IPS DF 6.9 (cell line): ENCODE measurements at regions not wholly inside any gene's neighbourhood (a gene's known extent, or its start where the extent isn't known, plus 50 kb on each side); places are given as distances from the start of the nearest gene placed in this dataset.

ENCODE experiments used
- DNase-seq: peaks from one replicate; pipeline ENCODE4 v3.0.0-alpha.2; 2013; ENCODE audit warnings: low read depth, low spot score
- H3K27ac ChIP-seq: one replicate; pipeline ENCODE4 v1.5.1; 2013; ENCODE audit warnings: low read length, control low read depth
- H3K27me3 ChIP-seq: 2 replicates; pipeline ENCODE4 v1.6.1; 2013; ENCODE audit warnings: mild to moderate bottlenecking, low read length; ENCODE audit not compliant: control insufficient read depth, insufficient read depth
- H3K36me3 ChIP-seq: 2 replicates; pipeline ENCODE4 v1.6.1; 2013; ENCODE audit warnings: low read length; ENCODE audit not compliant: control insufficient read depth, insufficient read depth
- H3K4me1 ChIP-seq: 2 replicates; pipeline ENCODE4 v1.6.1; 2013; ENCODE audit warnings: low read length; ENCODE audit not compliant: control insufficient read depth, insufficient read depth
- H3K4me3 ChIP-seq: 2 replicates; pipeline ENCODE4 v1.5.1; 2013; ENCODE audit warnings: mild to moderate bottlenecking, low read length
- H3K9me3 ChIP-seq: 2 replicates; pipeline ENCODE4 v1.6.1; 2013; ENCODE audit warnings: low read length, inconsistent platforms; ENCODE audit not compliant: control insufficient read depth, insufficient read depth
- WGBS: extraction: QIAGEN DNeasy Blood & Tissue Kit; methylation state at CpG from one replicate; pipeline ENCODE4 v1.1.7; 2013; ENCODE audit warnings: mixed read lengths, missing lambda C conversion rate; ENCODE audit not compliant: insufficient read length, insufficient coverage; 5-methylcytosine and 5-hydroxymethylcytosine counted together

- Histone ChIP-seq H3K9me3 (no peaks in the 10 kb centered on the region), H3K4me3 (no peak overlapping the region), H3K4me1 (0 out of 2 replicates have a peak, but pooled peaks cover 1% of the 10 kb centered on the region), H3K36me3 (no peaks in the 10 kb centered on the region), H3K27me3 (no peaks in the 10 kb centered on the region), H3K27ac (no peak overlapping the region)
- WGBS: no CpG with 5 or more reads among the region's 2 CpGs
- peak; percentile 79 for DNase-seq
These were observed 129.8 kb downstream of the SATB1 start for GRCh38 chr3:18295171-18295920.

- Histone ChIP-seq H3K9me3 (no peaks in the 10 kb centered on the region), H3K4me3 (no peak overlapping the region), H3K27ac (no peak overlapping the region), H3K36me3 (no peaks in the 10 kb centered on the region), H3K4me1 (0 out of 2 replicates have a peak, but pooled peaks cover 1% of the 10 kb centered on the region), H3K27me3 (no peaks in the 10 kb centered on the region)
- DNase-seq: no peak
These were observed 135.0 kb downstream of the SATB1 start for GRCh38 chr3:18290157-18290556.

GRCh38 chr3:18288243-18288642 lies 136.9 kb downstream of the SATB1 start:
- no peak for DNase-seq
- no CpG with 5 or more reads among the region's 3 CpGs for WGBS

GRCh38 chr3:18284716-18285115 lies 140.4 kb downstream of the SATB1 start:
- Histone ChIP-seq H3K27me3 (no peaks in the 10 kb centered on the region), H3K9me3 (no peaks in the 10 kb centered on the region), H3K4me3 (no peak overlapping the region), H3K27ac (no peak overlapping the region), H3K4me1 (no peaks in the 10 kb centered on the region; the same call in 1 of the 2 replicates), H3K36me3 (no peaks in the 10 kb centered on the region)
- no CpG with 5 or more reads among the region's 2 CpGs for WGBS
- DNase-seq: no peak

More at GRCh38 chr3:18288243-18288642, 136.9 kb downstream of the SATB1 start:
- Histone ChIP-seq H3K4me3 (no peak overlapping the region), H3K36me3 (no peaks in the 10 kb centered on the region), H3K27me3 (no peaks in the 10 kb centered on the region), H3K9me3 (no peaks in the 10 kb centered on the region), H3K27ac (no peak overlapping the region), H3K4me1 (no peaks in the 10 kb centered on the region; the same call in 1 of the 2 replicates)

GRCh38 chr3:18283680-18284079 lies 141.5 kb downstream of the SATB1 start:
- Histone ChIP-seq H3K27me3 (no peaks in the 10 kb centered on the region), H3K27ac (no peak overlapping the region), H3K36me3 (no peaks in the 10 kb centered on the region), H3K4me3 (no peak overlapping the region), H3K4me1 (no peaks in the 10 kb centered on the region; the same call in 1 of the 2 replicates), H3K9me3 (no peaks in the 10 kb centered on the region)
- WGBS: no CpG with 5 or more reads among the region's 2 CpGs
- DNase-seq: no peak

GRCh38 chr3:18282507-18282906 lies 142.6 kb downstream of the SATB1 start:
- H3K4me3 ChIP-seq: no peak overlapping the region
- H3K9me3 ChIP-seq: no peaks in the 10 kb centered on the region
- WGBS: no CpG with 5 or more reads among the region's 2 CpGs
- no peak for DNase-seq
- H3K27ac ChIP-seq: no peak overlapping the region
- H3K27me3 ChIP-seq: no peaks in the 10 kb centered on the region
- H3K36me3 ChIP-seq: no peaks in the 10 kb centered on the region
- no peaks in the 10 kb centered on the region; the same call in 1 of the 2 replicates for H3K4me1 ChIP-seq

- WGBS: no CpG with 5 or more reads among the region's 3 CpGs
These were observed 145.9 kb downstream of the SATB1 start for GRCh38 chr3:18279226-18279737.

GRCh38 chr3:18264853-18265252 lies 160.3 kb downstream of the SATB1 start:
- Histone ChIP-seq H3K4me3 (no peak overlapping the region), H3K4me1 (no peaks in the 10 kb centered on the region), H3K27ac (no peak overlapping the region), H3K9me3 (no peaks in the 10 kb centered on the region), H3K36me3 (no peaks in the 10 kb centered on the region), H3K27me3 (no peaks in the 10 kb centered on the region)
- no CpG with 5 or more reads among the region's 1 CpG for WGBS
- DNase-seq: no peak

More at GRCh38 chr3:18279226-18279737, 145.9 kb downstream of the SATB1 start:
- H3K9me3 ChIP-seq: no peaks in the 10 kb centered on the region
- no peak overlapping the region for H3K27ac ChIP-seq
- no peak overlapping the region for H3K4me3 ChIP-seq
- no peak for DNase-seq
- no peaks in the 10 kb centered on the region; the same call in 1 of the 2 replicates for H3K4me1 ChIP-seq
- no peaks in the 10 kb centered on the region for H3K36me3 ChIP-seq
- H3K27me3 ChIP-seq: no peaks in the 10 kb centered on the region

GRCh38 chr3:18264361-18264760 lies 160.8 kb downstream of the SATB1 start:
- no peaks in the 10 kb centered on the region for H3K27me3 ChIP-seq
- H3K4me1 ChIP-seq: no peaks in the 10 kb centered on the region
- H3K9me3 ChIP-seq: no peaks in the 10 kb centered on the region
- H3K4me3 ChIP-seq: no peak overlapping the region
- no peak overlapping the region for H3K27ac ChIP-seq
- no CpG with 5 or more reads among the region's 2 CpGs for WGBS
- no peaks in the 10 kb centered on the region for H3K36me3 ChIP-seq
- no peak for DNase-seq

- Histone ChIP-seq H3K27ac (no peak overlapping the region), H3K27me3 (no peaks in the 10 kb centered on the region), H3K9me3 (no peaks in the 10 kb centered on the region), H3K4me3 (no peak overlapping the region), H3K36me3 (no peaks in the 10 kb centered on the region), H3K4me1 (no peaks in the 10 kb centered on the region)
- DNase-seq: no peak
- no CpG with 5 or more reads among the region's 7 CpGs for WGBS
These were observed 166.6 kb downstream of the SATB1 start for GRCh38 chr3:18258492-18258891.

GRCh38 chr3:18252578-18252977 lies 172.6 kb downstream of the SATB1 start:
- H3K27me3 ChIP-seq: no peaks in the 10 kb centered on the region
- H3K27ac ChIP-seq: no peak overlapping the region
- no peak for DNase-seq
- H3K4me1 ChIP-seq: no peaks in the 10 kb centered on the region
- H3K4me3 ChIP-seq: no peak overlapping the region
- no CpG with 5 or more reads among the region's 4 CpGs for WGBS
- no peaks in the 10 kb centered on the region for H3K9me3 ChIP-seq
- no peaks in the 10 kb centered on the region for H3K36me3 ChIP-seq
